ENCODE measurements at regions not wholly inside any gene's neighbourhood (a gene's known extent, or its start where the extent isn't known, plus 50 kb on each side); places are given as distances from the start of the nearest gene placed in this dataset.

- TF ChIP-seq CTCF (IDR thresholded peaks at IDR 0.05) (no peak), POLR2A (IDR thresholded peaks at IDR 0.05) (no peak)
Observed at GRCh38 chr3:177812492-177812891, 615.2 kb upstream of the TBL1XR1 start.

All from testis (tissue), 2 donors.